ENCODE measurements at regions not wholly inside any gene's neighbourhood (a gene's known extent, or its start where the extent isn't known, plus 50 kb on each side); places are given as distances from the start of the nearest gene placed in this dataset.

DNA sequence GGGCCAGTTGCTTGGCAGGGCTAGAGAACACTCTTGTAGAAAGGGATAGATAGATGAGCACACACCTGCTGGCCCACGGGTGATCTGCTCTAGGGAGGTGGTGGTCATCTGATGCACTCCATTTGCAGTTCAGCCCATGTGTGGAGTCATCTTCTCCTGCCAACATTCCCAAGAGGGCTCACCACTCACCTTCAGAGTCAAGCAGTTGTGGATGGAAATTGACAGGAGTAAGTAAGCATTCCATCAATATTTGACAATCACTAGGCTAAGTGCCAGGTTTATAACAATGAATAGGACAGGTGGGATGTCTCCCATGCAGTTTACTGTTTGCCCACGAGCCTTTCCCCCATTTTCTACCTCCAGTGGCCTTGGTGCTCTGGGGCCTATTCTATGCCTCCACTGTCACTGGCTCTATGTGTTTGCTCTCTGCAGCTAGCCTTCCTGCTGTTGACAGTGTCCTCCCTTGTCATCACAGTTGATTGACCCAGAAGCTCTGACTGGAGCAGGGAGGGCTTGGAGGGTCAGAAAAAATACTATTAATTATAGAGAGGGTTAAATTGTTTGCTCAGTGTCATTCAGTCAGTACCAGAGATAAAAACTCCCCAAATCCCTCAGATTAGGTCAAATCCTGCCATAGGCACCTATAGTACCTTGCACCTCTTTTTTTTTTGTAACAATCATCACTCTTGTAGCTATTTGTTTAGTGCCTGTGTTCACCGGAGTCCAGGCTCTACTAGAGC lies 134.6 kb upstream of the PZP start (continued):
- TF ChIP-seq, protein P1, sequence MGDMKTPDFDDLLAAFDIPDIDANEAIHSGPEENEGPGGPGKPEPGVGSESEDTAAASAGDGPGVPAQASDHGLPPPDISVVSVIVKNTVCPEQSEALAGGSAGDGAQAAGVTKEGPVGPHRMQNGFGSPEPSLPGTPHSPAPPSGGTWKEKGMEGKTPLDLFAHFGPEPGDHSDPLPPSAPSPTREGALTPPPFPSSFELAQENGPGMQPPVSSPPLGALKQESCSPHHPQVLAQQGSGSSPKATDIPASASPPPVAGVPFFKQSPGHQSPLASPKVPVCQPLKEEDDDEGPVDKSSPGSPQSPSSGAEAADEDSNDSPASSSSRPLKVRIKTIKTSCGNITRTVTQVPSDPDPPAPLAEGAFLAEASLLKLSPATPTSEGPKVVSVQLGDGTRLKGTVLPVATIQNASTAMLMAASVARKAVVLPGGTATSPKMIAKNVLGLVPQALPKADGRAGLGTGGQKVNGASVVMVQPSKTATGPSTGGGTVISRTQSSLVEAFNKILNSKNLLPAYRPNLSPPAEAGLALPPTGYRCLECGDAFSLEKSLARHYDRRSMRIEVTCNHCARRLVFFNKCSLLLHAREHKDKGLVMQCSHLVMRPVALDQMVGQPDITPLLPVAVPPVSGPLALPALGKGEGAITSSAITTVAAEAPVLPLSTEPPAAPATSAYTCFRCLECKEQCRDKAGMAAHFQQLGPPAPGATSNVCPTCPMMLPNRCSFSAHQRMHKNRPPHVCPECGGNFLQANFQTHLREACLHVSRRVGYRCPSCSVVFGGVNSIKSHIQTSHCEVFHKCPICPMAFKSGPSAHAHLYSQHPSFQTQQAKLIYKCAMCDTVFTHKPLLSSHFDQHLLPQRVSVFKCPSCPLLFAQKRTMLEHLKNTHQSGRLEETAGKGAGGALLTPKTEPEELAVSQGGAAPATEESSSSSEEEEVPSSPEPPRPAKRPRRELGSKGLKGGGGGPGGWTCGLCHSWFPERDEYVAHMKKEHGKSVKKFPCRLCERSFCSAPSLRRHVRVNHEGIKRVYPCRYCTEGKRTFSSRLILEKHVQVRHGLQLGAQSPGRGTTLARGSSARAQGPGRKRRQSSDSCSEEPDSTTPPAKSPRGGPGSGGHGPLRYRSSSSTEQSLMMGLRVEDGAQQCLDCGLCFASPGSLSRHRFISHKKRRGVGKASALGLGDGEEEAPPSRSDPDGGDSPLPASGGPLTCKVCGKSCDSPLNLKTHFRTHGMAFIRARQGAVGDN (CRISPR knock-in tag; IDR thresholded peaks at IDR 0.05): no peak; the same call in 1 of the 2 replicates
- no peak for TF ChIP-seq ZNF343 (CRISPR knock-in tag; IDR thresholded peaks at IDR 0.05)
- no peak for TF ChIP-seq NFKBIZ (CRISPR knock-in tag; IDR thresholded peaks at IDR 0.05)
- TF ChIP-seq, protein P2, sequence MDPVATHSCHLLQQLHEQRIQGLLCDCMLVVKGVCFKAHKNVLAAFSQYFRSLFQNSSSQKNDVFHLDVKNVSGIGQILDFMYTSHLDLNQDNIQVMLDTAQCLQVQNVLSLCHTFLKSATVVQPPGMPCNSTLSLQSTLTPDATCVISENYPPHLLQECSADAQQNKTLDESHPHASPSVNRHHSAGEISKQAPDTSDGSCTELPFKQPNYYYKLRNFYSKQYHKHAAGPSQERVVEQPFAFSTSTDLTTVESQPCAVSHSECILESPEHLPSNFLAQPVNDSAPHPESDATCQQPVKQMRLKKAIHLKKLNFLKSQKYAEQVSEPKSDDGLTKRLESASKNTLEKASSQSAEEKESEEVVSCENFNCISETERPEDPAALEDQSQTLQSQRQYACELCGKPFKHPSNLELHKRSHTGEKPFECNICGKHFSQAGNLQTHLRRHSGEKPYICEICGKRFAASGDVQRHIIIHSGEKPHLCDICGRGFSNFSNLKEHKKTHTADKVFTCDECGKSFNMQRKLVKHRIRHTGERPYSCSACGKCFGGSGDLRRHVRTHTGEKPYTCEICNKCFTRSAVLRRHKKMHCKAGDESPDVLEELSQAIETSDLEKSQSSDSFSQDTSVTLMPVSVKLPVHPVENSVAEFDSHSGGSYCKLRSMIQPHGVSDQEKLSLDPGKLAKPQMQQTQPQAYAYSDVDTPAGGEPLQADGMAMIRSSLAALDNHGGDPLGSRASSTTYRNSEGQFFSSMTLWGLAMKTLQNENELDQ (CRISPR knock-in tag; IDR thresholded peaks at IDR 0.05; ENCODE audit: borderline replicate concordance): no peak
- no peak for TF ChIP-seq ZNF616 (CRISPR knock-in tag; IDR thresholded peaks at IDR 0.05; ENCODE audit: low read depth)
- TF ChIP-seq, protein P3, sequence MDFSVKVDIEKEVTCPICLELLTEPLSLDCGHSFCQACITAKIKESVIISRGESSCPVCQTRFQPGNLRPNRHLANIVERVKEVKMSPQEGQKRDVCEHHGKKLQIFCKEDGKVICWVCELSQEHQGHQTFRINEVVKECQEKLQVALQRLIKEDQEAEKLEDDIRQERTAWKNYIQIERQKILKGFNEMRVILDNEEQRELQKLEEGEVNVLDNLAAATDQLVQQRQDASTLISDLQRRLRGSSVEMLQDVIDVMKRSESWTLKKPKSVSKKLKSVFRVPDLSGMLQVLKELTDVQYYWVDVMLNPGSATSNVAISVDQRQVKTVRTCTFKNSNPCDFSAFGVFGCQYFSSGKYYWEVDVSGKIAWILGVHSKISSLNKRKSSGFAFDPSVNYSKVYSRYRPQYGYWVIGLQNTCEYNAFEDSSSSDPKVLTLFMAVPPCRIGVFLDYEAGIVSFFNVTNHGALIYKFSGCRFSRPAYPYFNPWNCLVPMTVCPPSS (IDR thresholded peaks at IDR 0.05): no peak
- TF ChIP-seq ZNF260 (CRISPR knock-in tag; IDR thresholded peaks at IDR 0.05; ENCODE audit: borderline replicate concordance, low read depth): no peak
- TF ChIP-seq NFE2 (CRISPR knock-in tag; IDR thresholded peaks at IDR 0.05): no peak
- TF ChIP-seq ZNF552 (CRISPR knock-in tag; IDR thresholded peaks at IDR 0.05; ENCODE audit: borderline replicate concordance): no peak
- no peak for TF ChIP-seq ATF7-NPFF (CRISPR knock-in tag; IDR thresholded peaks at IDR 0.05; ENCODE audit: low read depth)
- no peak for TF ChIP-seq HNRNPH1 (optimal IDR thresholded peaks at IDR 0.05; ENCODE audit: low read depth, low read length)
- TF ChIP-seq ZNF3 (CRISPR knock-in tag; IDR thresholded peaks at IDR 0.05): peak; percentile 67; the same call in 1 of the 2 replicates
- TF ChIP-seq, protein P4, sequence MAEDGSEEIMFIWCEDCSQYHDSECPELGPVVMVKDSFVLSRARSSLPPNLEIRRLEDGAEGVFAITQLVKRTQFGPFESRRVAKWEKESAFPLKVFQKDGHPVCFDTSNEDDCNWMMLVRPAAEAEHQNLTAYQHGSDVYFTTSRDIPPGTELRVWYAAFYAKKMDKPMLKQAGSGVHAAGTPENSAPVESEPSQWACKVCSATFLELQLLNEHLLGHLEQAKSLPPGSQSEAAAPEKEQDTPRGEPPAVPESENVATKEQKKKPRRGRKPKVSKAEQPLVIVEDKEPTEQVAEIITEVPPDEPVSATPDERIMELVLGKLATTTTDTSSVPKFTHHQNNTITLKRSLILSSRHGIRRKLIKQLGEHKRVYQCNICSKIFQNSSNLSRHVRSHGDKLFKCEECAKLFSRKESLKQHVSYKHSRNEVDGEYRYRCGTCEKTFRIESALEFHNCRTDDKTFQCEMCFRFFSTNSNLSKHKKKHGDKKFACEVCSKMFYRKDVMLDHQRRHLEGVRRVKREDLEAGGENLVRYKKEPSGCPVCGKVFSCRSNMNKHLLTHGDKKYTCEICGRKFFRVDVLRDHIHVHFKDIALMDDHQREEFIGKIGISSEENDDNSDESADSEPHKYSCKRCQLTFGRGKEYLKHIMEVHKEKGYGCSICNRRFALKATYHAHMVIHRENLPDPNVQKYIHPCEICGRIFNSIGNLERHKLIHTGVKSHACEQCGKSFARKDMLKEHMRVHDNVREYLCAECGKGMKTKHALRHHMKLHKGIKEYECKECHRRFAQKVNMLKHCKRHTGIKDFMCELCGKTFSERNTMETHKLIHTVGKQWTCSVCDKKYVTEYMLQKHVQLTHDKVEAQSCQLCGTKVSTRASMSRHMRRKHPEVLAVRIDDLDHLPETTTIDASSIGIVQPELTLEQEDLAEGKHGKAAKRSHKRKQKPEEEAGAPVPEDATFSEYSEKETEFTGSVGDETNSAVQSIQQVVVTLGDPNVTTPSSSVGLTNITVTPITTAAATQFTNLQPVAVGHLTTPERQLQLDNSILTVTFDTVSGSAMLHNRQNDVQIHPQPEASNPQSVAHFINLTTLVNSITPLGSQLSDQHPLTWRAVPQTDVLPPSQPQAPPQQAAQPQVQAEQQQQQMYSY (CRISPR knock-in tag; IDR thresholded peaks at IDR 0.05): no peak
- TF ChIP-seq, protein P5, sequence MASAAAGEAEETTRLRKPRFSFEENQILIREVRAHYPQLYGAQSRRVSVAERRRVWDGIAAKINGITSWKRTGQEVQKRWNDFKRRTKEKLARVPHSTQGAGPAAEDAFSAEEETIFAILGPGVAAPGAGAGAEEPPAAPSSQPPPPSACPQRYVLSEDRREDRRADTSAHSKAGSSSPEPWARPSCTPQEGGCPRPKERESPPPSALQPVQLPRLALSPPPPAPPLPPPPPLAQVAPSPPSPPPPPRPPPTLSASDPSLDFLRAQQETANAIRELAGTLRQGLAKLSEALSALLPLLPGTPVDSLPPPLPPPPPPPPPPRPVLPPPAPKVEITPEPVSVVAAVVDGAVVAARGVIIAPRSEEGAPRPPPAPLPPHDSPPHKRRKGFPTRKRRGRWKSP (CRISPR knock-in tag; IDR thresholded peaks at IDR 0.05): no peak
- TF ChIP-seq PHF20 (CRISPR knock-in tag; IDR thresholded peaks at IDR 0.05): no peak
- TF ChIP-seq SP4 (CRISPR knock-in tag; IDR thresholded peaks at IDR 0.05): no peak
- TF ChIP-seq RCOR2 (CRISPR knock-in tag; IDR thresholded peaks at IDR 0.05): peak; percentile 80
